Coronary artery (tissue), 2 donors: ENCODE measurements at regions not wholly inside any gene's neighbourhood (a gene's known extent, or its start where the extent isn't known, plus 50 kb on each side); places are given as distances from the start of the nearest gene placed in this dataset.

Source experiments
- DNase-seq: peaks from one replicate; pipeline ENCODE4 v3.0.0-alpha.2; 2017; ENCODE audit warnings: low spot score
- H3K27ac ChIP-seq, 2 donors: fragments of 200-600 bp; sonication (generic); one replicate each; pipeline ENCODE4 v1.5.1; 2016 to 2019
- H3K4me3 ChIP-seq: fragments of 200-600 bp; sonication (generic); 2 replicates; pipeline ENCODE4 v1.5.1; 2016; ENCODE audit warnings: mild to moderate bottlenecking, moderate library complexity
- TF ChIP-seq, protein P1 (sequence below): fragments of 200-600 bp; sonication (generic); IDR thresholded peaks from one replicate; pipeline ENCODE4 v1.5.1; 2019; ENCODE audit warnings: antibody characterized with exemption

DNA sequence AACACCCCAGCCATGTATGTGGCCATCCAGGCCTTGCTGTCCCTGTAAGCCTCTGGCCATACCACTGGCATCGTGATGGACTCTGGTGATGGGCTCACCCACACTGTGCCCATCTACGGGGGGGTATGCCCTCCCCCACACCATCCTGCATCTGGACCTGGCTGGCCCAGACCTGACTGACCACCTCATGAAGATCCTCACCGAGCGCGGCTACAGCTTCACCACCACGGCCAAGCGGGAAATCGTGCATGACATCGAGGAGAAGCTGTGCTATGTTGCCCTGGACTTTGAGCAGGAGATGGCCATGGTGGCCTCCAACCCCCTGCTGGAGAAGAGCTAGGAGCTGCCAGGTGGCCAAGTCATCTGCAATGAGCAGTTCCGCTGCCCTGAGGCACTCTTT, 80.4 kb upstream of the ZCCHC2 start:
- H3K27ac ChIP-seq: no peak overlapping the region
- DNase-seq: no peak
- TF ChIP-seq, protein P1, sequence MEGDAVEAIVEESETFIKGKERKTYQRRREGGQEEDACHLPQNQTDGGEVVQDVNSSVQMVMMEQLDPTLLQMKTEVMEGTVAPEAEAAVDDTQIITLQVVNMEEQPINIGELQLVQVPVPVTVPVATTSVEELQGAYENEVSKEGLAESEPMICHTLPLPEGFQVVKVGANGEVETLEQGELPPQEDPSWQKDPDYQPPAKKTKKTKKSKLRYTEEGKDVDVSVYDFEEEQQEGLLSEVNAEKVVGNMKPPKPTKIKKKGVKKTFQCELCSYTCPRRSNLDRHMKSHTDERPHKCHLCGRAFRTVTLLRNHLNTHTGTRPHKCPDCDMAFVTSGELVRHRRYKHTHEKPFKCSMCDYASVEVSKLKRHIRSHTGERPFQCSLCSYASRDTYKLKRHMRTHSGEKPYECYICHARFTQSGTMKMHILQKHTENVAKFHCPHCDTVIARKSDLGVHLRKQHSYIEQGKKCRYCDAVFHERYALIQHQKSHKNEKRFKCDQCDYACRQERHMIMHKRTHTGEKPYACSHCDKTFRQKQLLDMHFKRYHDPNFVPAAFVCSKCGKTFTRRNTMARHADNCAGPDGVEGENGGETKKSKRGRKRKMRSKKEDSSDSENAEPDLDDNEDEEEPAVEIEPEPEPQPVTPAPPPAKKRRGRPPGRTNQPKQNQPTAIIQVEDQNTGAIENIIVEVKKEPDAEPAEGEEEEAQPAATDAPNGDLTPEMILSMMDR: no peak
- no peak overlapping the region for H3K4me3 ChIP-seq

DNA sequence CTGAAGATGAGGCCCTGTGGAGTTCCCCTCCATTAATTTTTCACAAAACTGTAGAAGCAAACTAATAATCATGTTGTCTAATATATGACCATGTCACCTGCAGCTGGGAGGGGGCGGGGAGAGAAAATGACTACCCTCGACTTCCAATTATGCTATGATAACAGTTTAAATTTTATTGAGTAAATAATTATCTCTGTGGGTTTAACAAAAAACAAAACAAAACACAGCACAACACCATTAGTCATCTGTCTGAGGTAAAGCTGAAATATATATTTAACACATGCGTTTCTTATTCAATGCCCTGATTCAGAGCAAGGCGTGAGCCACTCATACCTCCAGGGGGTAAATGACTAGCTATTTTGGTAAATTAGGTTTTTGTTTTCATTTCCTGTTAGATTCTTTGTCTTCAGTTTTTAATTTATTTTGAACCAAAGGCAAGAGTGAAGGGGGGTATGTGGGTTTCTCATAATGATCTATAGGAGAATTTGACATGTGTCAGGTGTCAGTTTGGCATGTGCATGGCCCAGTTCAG, 77.4 kb upstream of the ZCCHC2 start:
- TF ChIP-seq, protein P1: no peak
- H3K27ac ChIP-seq: no peak overlapping the region
- no peak overlapping the region for H3K4me3 ChIP-seq
- DNase-seq: no peak

DNA sequence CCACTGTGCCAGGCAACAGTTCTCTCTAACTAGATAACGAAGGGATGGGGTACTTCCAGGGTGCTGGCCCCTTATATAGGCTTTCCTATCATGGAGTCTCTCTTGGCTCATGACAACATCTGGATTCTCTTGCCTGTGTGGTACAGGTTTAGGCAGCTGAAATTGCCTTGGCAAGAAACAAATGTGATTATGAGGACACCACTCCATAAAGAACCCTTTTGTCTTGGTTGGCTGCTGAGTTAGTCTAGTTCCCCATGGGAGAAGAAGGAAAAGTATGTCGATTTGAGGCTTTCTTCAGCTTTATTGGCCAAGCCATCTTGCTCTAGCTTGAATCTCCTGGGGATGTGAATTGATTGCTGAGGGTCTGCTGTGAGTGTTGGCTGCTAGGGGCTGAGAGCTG, 76.3 kb upstream of the ZCCHC2 start:
- Histone ChIP-seq H3K27ac (no peak overlapping the region), H3K4me3 (no peak overlapping the region)
- TF ChIP-seq, protein P1: no peak
- DNase-seq: no peak

DNA sequence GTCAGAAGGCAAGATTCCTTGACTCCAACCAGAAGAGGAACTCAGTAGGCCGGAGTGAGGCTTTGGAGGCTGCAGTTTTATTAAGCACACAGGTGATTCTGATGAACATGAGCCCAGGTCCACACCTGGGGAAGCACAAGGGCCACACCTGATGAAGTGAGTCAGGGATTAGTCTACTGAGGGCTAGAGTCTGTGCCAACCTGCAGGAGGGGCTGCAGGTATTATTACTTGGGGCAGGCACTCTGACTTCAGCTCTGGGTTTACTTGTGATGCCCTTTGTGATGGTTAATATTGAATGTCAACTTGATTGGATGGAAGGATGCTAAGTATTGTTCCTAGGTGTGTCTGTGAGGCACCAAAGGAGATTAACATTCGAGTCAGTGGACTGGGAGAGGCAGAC, 75.2 kb upstream of the ZCCHC2 start:
- no peak overlapping the region for H3K27ac ChIP-seq
- DNase-seq: no peak

DNA sequence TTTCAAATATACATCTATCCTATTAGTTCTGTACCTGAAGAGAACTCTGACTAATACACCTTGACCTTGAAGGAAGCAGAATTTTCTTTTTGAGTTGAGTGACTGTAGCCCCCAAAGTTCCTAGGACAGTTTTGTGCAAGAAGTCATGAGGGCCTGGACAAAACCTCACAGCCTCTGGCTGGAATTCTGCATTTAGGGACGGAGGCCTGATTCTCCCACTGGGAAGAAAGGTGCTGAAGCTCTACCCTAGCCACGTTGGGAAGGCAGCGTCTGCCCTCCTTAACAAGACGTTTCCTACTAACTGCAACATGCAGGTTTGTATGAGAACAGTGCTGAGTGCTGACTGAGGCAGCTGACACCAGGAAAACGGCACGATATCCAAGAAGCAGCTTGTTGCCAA, 74.4 kb upstream of the ZCCHC2 start:
- TF ChIP-seq, protein P1: no peak
- no peak overlapping the region for H3K4me3 ChIP-seq
- DNase-seq: no peak
- H3K27ac ChIP-seq: no peak overlapping the region

More for the DNA sequence above, 75.2 kb upstream of the ZCCHC2 start:
- no peak overlapping the region for H3K4me3 ChIP-seq
- TF ChIP-seq, protein P1: no peak

DNA sequence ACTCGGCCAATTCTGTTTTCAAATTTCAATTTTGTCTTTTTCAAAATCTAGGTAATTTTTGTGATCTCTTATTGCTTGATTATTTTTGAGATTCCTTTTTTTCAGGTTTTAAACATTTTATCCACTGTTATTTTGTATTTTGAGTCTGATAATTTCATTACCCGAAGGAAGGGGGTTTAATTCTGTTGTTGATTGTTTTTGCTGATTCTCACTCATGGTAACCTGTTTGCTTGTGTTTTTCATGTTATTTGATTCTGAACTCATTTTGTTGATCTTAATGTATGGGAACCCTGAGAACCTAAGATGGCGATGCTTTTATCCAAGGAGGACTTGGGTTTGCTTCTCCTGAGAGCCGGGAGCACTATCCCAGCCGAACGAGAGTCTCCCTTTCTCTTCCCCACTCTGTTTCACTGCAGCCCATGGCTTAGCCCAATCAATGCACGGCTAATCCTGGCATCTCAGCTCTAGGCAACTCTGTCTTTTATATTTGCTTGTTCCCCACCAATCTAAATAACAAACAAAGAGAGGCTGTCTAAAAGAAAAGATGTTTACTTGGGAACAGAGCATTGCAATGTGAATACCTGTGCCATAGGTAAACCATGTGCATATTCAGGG, 73.2 kb upstream of the ZCCHC2 start:
- no peak overlapping the region for H3K27ac ChIP-seq
- TF ChIP-seq, protein P1: no peak
- no peak for DNase-seq
- no peak overlapping the region for H3K4me3 ChIP-seq

DNA sequence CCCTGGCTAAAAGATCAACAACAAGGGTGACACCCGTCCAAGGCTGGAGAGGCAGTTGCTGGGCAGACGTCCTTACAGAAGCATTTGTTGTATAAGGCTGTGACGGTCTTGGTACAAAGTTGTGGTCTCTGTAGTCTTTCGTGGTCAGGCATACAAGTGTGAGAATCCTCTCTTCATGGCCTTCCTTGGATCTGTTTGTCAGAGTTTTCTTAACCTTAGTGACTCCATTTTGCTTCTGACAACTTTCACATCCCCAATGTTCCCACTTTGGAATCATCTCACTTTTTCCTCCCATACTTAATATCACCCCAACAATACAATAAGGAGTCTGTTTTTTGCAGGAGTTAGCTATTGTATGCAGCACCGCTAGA, 72.7 kb upstream of the ZCCHC2 start:
- Histone ChIP-seq H3K27ac (peak overlapping the region; percentile 54 to 75), H3K4me3 (no peak overlapping the region)
- TF ChIP-seq, protein P1: no peak
- no peak for DNase-seq
